Posterior cingulate gyrus (tissue), 11 donors: ENCODE measurements at regions not wholly inside any gene's neighbourhood (a gene's known extent, or its start where the extent isn't known, plus 50 kb on each side); places are given as distances from the start of the nearest gene placed in this dataset.

Source experiments
- DNase-seq, 10 donors: peaks; one replicate each; pipeline versions ENCODE4 v3.0.0 to v3.0.0-alpha.2; 2020 to 2021; ENCODE audit warnings: mixed read lengths in 3 of 10
- intact Hi-C: fragments of 100-400 bp; cut with DNase I; formaldehyde crosslinking; loops from one replicate; pipeline ENCODE4 v1.15.1; 2023

DNA sequence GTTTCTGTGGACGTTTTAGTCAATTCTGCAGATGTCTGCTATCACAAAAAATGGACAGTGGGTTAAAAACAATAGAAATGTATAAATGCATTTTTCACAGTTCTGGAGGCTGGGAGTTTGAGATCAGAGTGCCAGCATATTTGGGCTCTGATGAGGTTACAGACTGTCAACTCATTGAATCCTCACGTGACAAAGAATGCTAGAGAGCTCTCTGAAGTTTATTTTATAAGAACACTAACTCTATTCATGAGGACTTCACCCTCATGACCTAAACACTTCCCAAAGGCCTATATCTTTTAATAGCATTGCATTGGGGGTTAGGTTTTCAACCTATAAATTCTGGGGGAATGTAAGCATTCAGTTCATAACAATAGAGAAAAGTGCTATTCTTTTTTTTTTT lies 182.6 kb upstream of the SLITRK3 start:
- no peak for DNase-seq
- intact Hi-C loops: no loop called here

- no peak for DNase-seq
- intact Hi-C loops: no loop called here
These were observed 162.8 kb upstream of the SLITRK3 start for GRCh38 chr3:165359005-165359404.

GRCh38 chr3:165355316-165355715 lies 159.1 kb upstream of the SLITRK3 start:
- intact Hi-C loops: no loop called here
- DNase-seq: no peak

- intact Hi-C loops: no loop called here
- DNase-seq: no peak
These were observed 151.3 kb upstream of the SLITRK3 start for GRCh38 chr3:165347526-165347925.

- no peak for DNase-seq
- intact Hi-C loops: no loop called here
These were observed 150.3 kb upstream of the SLITRK3 start for GRCh38 chr3:165346503-165346902.

GRCh38 chr3:165343185-165343584 lies 147.0 kb upstream of the SLITRK3 start:
- DNase-seq: no peak
- intact Hi-C loops: no loop called here

GRCh38 chr3:165339753-165340152 lies 143.6 kb upstream of the SLITRK3 start:
- DNase-seq: no peak

DNA sequence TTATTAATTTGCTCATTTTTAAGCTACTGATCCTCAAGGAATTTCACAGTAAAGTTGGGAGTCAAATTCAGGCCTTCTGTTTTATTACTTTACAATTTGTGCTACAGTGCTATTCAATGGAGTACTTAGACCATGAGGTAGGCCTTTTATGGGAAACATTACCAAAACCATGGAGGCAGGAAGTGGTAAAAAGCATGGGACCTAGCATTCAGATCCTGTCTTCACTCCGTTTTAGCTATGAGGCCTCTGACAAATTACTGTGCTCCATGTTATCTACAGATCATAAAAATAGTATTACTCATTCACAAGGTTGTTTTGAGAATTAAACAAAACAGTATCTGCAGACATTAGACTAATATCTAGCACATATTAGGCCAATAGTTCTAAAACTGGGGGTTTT lies 140.6 kb upstream of the SLITRK3 start:
- intact Hi-C loops: no loop called here

More at GRCh38 chr3:165339753-165340152, 143.6 kb upstream of the SLITRK3 start:
- intact Hi-C loops: no loop called here

More for the DNA sequence above, 140.6 kb upstream of the SLITRK3 start:
- no peak for DNase-seq
